22Rv1 (cell line): ENCODE measurements at regions not wholly inside any gene's neighbourhood (a gene's known extent, or its start where the extent isn't known, plus 50 kb on each side); places are given as distances from the start of the nearest gene placed in this dataset.

ENCODE experiments used
- ZFX ChIP-seq: fragments of 450-650 bp; IDR thresholded peaks from 2 replicates; pipeline ENCODE4 v1.6.1; 2017; ENCODE audit warnings: antibody characterized with exemption, borderline replicate concordance
- TF ChIP-seq, protein P1 (sequence below): fragments of 450-650 bp; IDR thresholded peaks from 2 replicates; pipeline ENCODE4 v1.5.1; 2017; ENCODE audit warnings: mild to moderate bottlenecking

GRCh38 chr6:74676906-74677305 lies 528.9 kb downstream of the COL12A1 start:
- TF ChIP-seq, protein P1, sequence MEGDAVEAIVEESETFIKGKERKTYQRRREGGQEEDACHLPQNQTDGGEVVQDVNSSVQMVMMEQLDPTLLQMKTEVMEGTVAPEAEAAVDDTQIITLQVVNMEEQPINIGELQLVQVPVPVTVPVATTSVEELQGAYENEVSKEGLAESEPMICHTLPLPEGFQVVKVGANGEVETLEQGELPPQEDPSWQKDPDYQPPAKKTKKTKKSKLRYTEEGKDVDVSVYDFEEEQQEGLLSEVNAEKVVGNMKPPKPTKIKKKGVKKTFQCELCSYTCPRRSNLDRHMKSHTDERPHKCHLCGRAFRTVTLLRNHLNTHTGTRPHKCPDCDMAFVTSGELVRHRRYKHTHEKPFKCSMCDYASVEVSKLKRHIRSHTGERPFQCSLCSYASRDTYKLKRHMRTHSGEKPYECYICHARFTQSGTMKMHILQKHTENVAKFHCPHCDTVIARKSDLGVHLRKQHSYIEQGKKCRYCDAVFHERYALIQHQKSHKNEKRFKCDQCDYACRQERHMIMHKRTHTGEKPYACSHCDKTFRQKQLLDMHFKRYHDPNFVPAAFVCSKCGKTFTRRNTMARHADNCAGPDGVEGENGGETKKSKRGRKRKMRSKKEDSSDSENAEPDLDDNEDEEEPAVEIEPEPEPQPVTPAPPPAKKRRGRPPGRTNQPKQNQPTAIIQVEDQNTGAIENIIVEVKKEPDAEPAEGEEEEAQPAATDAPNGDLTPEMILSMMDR, result no peak
- no peak for TF ChIP-seq ZFX
